ENCODE measurements at regions not wholly inside any gene's neighbourhood (a gene's known extent, or its start where the extent isn't known, plus 50 kb on each side); places are given as distances from the start of the nearest gene placed in this dataset.

DNA sequence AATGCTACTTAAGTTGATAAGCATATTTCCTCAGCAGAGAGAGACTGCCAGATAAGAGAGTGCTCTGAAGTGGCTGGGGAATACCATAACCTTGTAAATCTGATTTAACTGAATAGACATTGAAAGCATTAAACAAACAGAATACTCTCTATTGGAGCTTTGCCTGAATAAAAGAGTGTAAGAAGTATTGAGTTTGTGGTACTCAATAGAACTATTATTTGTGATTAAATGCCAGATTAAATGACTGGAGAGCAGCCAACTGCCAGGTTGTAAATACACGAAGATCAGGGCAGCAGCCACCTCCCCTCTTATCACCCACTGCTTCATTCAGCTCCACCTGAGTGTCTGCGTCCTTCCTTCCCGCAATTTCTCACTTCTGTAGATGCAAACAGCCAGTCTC is 373.6 kb downstream of the DCDC2C start:
- Histone ChIP-seq H3K9ac (ENCODE audit: insufficient read length) (no peak overlapping the region), H3K4me3 (no peak overlapping the region), H3K9me3 (ENCODE audit: low read depth, low read length) (no peaks in the 10 kb centered on the region), H3K36me3 (ENCODE audit: insufficient read depth, low read length) (no peaks in the 10 kb centered on the region), H3K27ac (no peak overlapping the region)
- no peak for DNase-seq (ENCODE audit: low read depth, low spot score)
- TF ChIP-seq FOXP2 (optimal IDR thresholded peaks at IDR 0.05; ENCODE audit: control extremely low read depth, extremely low read length, insufficient read depth), result no peak
- no peak for TF ChIP-seq EZH2 (IDR thresholded peaks at IDR 0.05)
- TF ChIP-seq POLR2AphosphoS5 (IDR thresholded peaks at IDR 0.05; ENCODE audit: borderline replicate concordance, low read depth, low read length), result no peak

DNA sequence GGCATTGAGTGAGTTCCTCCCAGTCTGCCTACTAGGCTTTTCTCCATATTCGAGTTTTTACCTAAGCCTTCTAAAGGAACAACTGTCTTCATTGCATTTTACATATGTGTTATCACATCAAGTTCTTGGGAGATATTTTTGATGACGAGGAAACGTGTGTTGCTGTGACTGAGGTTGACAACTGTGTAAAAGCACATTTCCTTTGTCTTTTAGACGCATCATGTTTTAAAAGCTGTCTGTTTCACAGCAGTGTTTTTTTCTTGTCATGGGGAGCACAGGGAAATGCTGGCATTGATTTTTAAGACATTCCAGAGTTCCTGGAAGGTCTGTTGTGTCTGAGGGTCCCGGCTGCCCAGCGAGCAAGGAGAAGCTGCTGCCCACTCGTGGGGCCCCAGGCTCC is 381.8 kb downstream of the DCDC2C start:
- no peak overlapping the region for H3K27ac ChIP-seq
- no peak for DNase-seq (ENCODE audit: low read depth, low spot score)
- no peaks in the 10 kb centered on the region for H3K36me3 ChIP-seq (ENCODE audit: insufficient read depth, low read length)
- no peak overlapping the region for H3K4me3 ChIP-seq
- H3K9ac ChIP-seq (ENCODE audit: insufficient read length), result no peak overlapping the region
- TF ChIP-seq POLR2AphosphoS5 (IDR thresholded peaks at IDR 0.05; ENCODE audit: borderline replicate concordance, low read depth, low read length), result no peak
- no peak for TF ChIP-seq FOXP2 (optimal IDR thresholded peaks at IDR 0.05; ENCODE audit: control extremely low read depth, extremely low read length, insufficient read depth)
- TF ChIP-seq EZH2 (IDR thresholded peaks at IDR 0.05), result no peak
- H3K9me3 ChIP-seq (ENCODE audit: low read depth, low read length), result no peaks in the 10 kb centered on the region

DNA sequence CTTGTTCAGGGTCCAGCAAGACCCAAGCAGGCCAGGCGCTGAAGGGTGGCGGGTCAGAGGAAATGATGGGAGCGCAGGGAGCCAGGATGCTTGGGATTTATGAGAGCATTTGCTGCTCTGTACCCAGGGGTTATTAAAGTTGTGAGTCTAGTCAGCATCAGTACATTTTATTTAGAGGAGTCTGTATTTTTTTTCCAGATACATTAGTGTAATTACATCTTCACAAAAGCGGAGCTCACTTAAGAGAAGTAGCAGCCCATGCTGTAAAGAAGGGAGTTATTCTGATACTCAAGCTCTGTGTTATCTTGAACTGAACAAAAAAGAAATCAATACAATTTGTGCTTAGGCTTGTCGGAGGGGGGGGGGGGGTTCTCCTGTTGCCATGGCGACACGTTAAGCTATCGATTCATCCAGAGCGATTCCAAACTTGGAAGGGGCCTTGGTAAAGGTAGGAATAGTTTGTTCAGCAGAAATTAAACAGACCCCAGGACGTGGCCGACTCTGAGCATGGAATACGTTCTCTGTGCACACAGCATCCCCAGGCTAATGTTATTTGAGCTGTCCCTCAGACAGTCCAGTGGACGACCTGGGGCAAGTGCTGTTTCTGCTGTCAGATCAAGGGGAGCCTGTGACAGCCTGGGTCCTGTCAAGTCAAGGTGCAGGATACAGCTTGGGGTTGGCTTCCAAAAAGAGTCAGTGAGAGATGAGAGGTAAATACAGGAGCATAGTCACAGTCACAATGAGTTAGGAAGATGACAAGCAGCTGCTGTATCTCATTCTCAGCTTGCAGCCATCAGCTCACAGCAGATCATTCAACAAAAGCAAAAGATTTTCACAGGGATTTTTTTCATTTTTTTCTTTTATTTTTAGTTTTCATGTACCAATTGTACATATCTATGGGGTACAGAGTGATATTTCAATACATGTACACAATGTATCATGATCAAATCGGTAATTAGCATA is 387.6 kb downstream of the DCDC2C start:
- TF ChIP-seq EZH2 (IDR thresholded peaks at IDR 0.05) (no peak), FOXP2 (optimal IDR thresholded peaks at IDR 0.05; ENCODE audit: control extremely low read depth, extremely low read length, insufficient read depth) (no peak), POLR2AphosphoS5 (IDR thresholded peaks at IDR 0.05; ENCODE audit: borderline replicate concordance, low read depth, low read length) (no peak)
- Histone ChIP-seq H3K4me3 (no peak overlapping the region), H3K9me3 (ENCODE audit: low read depth, low read length) (no peaks in the 10 kb centered on the region), H3K27ac (no peak overlapping the region), H3K9ac (ENCODE audit: insufficient read length) (no peak overlapping the region), H3K36me3 (ENCODE audit: insufficient read depth, low read length) (no peaks in the 10 kb centered on the region)
- DNase-seq (ENCODE audit: low read depth, low spot score), result no peak

DNA sequence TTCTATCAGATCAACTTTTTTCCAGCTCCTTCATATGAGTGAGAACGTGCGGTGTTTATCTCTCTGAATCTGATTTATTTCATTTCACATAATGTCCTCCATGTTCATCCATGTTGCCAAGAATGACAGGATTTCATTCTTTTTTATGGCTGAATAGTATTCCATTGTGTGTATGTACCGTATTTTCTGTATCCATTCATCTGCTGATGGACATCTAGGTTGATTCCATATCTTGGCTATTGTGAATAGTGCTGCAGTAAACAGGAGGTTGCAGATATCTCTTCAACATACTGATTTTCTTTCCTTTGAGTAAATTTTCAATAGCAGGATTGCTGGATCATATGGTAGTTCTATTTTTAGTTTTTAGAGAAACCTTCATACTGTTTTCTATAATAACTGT is 388.5 kb downstream of the DCDC2C start:
- Histone ChIP-seq H3K27ac (no peak overlapping the region), H3K9me3 (ENCODE audit: low read depth, low read length) (no peaks in the 10 kb centered on the region), H3K9ac (ENCODE audit: insufficient read length) (no peak overlapping the region), H3K36me3 (ENCODE audit: insufficient read depth, low read length) (no peaks in the 10 kb centered on the region), H3K4me3 (no peak overlapping the region)
- no peak for DNase-seq (ENCODE audit: low read depth, low spot score)
- no peak for TF ChIP-seq POLR2AphosphoS5 (IDR thresholded peaks at IDR 0.05; ENCODE audit: borderline replicate concordance, low read depth, low read length)
- TF ChIP-seq EZH2 (IDR thresholded peaks at IDR 0.05), result no peak
- TF ChIP-seq FOXP2 (optimal IDR thresholded peaks at IDR 0.05; ENCODE audit: control extremely low read depth, extremely low read length, insufficient read depth), result no peak

DNA sequence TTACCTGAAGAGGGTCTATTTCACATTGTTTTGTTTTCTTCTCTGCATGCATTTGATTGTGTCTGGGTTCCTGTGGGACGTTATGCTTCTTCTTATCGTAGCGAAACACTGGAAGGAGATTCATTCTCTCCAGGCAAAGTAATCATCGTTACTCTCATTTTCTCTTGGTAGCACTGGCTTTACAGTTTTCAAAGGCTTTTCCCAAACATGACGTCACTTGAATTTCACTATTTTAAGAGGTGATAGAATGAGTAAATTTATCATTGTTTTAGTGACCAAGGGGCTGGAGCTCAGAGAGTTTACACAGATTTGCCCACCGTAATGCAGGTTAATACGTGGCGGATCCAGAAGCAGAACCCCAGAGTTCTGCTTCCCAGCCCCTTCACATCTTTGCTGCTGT is 391.4 kb downstream of the DCDC2C start:
- no peaks in the 10 kb centered on the region for H3K36me3 ChIP-seq (ENCODE audit: insufficient read depth, low read length)
- H3K9ac ChIP-seq (ENCODE audit: insufficient read length), result no peak overlapping the region
- no peak for TF ChIP-seq EZH2 (IDR thresholded peaks at IDR 0.05)
- TF ChIP-seq POLR2AphosphoS5 (IDR thresholded peaks at IDR 0.05; ENCODE audit: borderline replicate concordance, low read depth, low read length), result no peak
- TF ChIP-seq FOXP2 (optimal IDR thresholded peaks at IDR 0.05; ENCODE audit: control extremely low read depth, extremely low read length, insufficient read depth), result no peak
- no peak overlapping the region for H3K27ac ChIP-seq
- H3K4me3 ChIP-seq, result no peak overlapping the region
- H3K9me3 ChIP-seq (ENCODE audit: low read depth, low read length), result no peaks in the 10 kb centered on the region
- DNase-seq (ENCODE audit: low read depth, low spot score), result no peak

DNA sequence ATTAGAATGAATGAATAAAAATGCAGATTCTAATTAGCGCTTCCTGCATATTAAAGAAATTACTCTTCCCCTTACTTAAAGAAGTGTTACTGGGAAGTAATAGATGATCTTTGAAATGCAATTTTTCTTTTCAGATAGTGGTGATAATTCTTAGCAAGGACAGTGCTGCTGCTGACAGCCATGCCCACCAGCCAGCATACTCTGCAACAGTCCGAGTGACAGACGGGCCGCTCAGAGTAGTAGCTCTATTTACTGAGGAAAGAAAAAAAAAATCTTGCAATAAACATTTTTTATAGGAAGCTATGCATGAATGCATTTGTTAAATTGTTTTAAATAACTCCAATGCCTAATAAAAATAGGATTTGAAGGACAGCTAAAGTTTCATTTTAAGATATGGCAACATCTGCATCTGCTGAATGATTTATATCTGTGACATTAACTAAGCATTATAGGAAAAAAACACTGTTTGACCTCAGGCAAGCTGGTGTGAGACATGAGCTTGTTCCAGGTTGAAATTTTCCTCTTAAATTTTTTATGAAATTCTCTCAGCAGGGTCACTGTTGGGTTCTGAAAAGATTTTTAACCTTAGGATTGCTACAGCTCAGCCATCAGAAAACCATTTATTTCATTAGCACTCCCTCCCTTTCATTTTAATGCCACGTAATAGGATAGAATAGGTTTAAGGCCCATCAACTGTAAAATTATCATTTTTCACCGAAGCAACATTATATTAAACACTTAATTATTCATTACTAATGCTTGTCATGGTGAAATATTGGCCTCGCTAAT is 393.8 kb downstream of the DCDC2C start:
- H3K9ac ChIP-seq (ENCODE audit: insufficient read length), result no peak overlapping the region
- no peaks in the 10 kb centered on the region for H3K36me3 ChIP-seq (ENCODE audit: insufficient read depth, low read length)
- H3K4me3 ChIP-seq, result peak overlapping the region; percentile 37
- H3K9me3 ChIP-seq (ENCODE audit: low read depth, low read length), result no peaks in the 10 kb centered on the region
- TF ChIP-seq POLR2AphosphoS5 (IDR thresholded peaks at IDR 0.05; ENCODE audit: borderline replicate concordance, low read depth, low read length) (no peak), EZH2 (IDR thresholded peaks at IDR 0.05) (no peak), FOXP2 (optimal IDR thresholded peaks at IDR 0.05; ENCODE audit: control extremely low read depth, extremely low read length, insufficient read depth) (no peak)
- H3K27ac ChIP-seq, result peak overlapping the region; percentile 42; the same call in 1 of the 2 replicates
- no peak for DNase-seq (ENCODE audit: low read depth, low spot score)

DNA sequence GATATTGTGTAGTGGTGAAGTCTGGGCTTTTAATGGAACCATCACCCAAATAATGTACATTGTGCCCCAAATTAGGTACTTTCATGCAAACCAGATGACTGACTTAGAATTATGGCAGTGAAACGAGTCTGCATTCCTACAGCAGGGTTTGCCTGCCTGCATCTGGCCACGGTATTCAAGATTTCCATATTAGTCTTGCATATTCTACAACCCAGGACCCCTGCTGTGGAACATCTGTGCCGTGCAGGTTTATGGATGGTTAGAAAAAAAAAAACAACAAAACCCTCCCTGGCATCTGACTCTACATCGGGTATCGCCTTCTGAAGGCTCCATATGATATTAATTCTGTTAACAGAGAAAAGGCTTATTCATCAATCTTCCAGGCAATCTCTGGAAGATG is 394.8 kb downstream of the DCDC2C start:
- no peak for TF ChIP-seq POLR2AphosphoS5 (IDR thresholded peaks at IDR 0.05; ENCODE audit: borderline replicate concordance, low read depth, low read length)
- TF ChIP-seq FOXP2 (optimal IDR thresholded peaks at IDR 0.05; ENCODE audit: control extremely low read depth, extremely low read length, insufficient read depth), result no peak
- TF ChIP-seq EZH2 (IDR thresholded peaks at IDR 0.05), result no peak
- H3K9ac ChIP-seq (ENCODE audit: insufficient read length), result no peak overlapping the region
- DNase-seq (ENCODE audit: low read depth, low spot score), result no peak
- no peaks in the 10 kb centered on the region for H3K36me3 ChIP-seq (ENCODE audit: insufficient read depth, low read length)
- peak overlapping the region; percentile 19 for H3K4me3 ChIP-seq
- H3K27ac ChIP-seq, result no peak overlapping the region
- no peaks in the 10 kb centered on the region for H3K9me3 ChIP-seq (ENCODE audit: low read depth, low read length)

DNA sequence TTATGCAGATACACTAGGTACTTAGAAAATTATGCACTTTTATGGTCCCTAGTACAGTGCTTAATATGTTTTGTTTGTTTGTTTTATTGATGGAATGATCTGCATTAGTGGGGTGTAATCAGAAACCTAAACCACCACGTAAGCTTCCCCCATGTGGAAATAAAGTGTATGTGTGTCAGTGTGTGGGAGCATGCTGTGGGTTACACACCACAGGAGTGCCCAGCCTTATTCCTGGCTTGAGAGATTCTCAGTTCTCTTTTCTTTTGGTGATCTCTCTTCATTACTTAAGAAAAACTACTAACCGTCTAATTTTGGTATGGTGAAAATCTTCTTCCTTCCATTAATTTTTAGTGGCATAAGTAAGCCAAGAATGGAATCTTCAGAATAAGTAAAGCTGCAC is 398.6 kb downstream of the DCDC2C start:
- no peak for TF ChIP-seq POLR2AphosphoS5 (IDR thresholded peaks at IDR 0.05; ENCODE audit: borderline replicate concordance, low read depth, low read length)
- no peak for TF ChIP-seq EZH2 (IDR thresholded peaks at IDR 0.05)
- TF ChIP-seq FOXP2 (optimal IDR thresholded peaks at IDR 0.05; ENCODE audit: control extremely low read depth, extremely low read length, insufficient read depth), result no peak

More for the DNA sequence above, 398.6 kb downstream of the DCDC2C start:
- no peaks in the 10 kb centered on the region for H3K9me3 ChIP-seq (ENCODE audit: low read depth, low read length)
- no peak overlapping the region for H3K4me3 ChIP-seq
- no peaks in the 10 kb centered on the region for H3K36me3 ChIP-seq (ENCODE audit: insufficient read depth, low read length)
- H3K27ac ChIP-seq, result no peak overlapping the region
- H3K9ac ChIP-seq (ENCODE audit: insufficient read length), result no peak overlapping the region
- no peak for DNase-seq (ENCODE audit: low read depth, low spot score)
